ENCODE measurements at regions not wholly inside any gene's neighbourhood (a gene's known extent, or its start where the extent isn't known, plus 50 kb on each side); places are given as distances from the start of the nearest gene placed in this dataset.

DNA sequence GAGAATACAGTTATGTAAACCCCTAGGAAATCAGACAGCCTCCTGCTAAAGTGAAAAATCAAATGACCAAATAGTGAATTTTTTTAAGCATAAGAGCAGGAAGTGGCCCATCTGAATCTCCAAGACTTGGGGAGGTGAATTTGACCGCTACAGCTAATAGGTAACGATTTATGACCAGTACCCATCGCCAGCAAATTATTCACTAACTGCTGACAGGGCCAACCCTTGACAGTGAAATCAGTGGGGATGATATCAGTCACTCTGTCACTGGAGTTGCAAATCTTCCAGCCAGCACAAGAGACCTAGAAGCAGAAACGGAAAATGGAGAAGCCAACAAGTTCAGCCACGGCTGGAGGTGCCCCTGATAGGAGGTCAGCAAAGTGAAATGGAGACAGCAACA lies 164.3 kb upstream of the PIK3C3 start:
- H3K4me2 ChIP-seq (ENCODE audit: insufficient read depth, low read length), result no peak overlapping the region
- H3K4me1 ChIP-seq (ENCODE audit: control insufficient read depth, extremely low read depth, insufficient read depth, low read length), result no peaks in the 10 kb centered on the region
- no peaks in the 10 kb centered on the region for H3K36me3 ChIP-seq (ENCODE audit: control insufficient read depth in 2 of 2, extremely low read depth in 1 of 2, insufficient read depth in 2 of 2, low read length in 2 of 2)
- H3K27ac ChIP-seq (ENCODE audit: insufficient read depth, low read depth, low read length), result no peak overlapping the region
- dilution Hi-C loops (cut with MboI; ENCODE audit: extremely low pct_ligation_motif_present, low sequenced_read_pairs), result no loop called here
- H3K9me3 ChIP-seq (replicated peaks; ENCODE audit: control insufficient read depth, insufficient read depth, low read length), result no peaks in the 10 kb centered on the region
- no peaks in the 10 kb centered on the region for H3K27me3 ChIP-seq (ENCODE audit: control insufficient read depth in 2 of 2, insufficient read depth in 2 of 2, low read length in 2 of 2)
- H3K9me1 ChIP-seq (replicated peaks; ENCODE audit: control insufficient read depth, extremely low read depth, insufficient read depth, low read length), result no peaks in the 10 kb centered on the region
- no peaks in the 10 kb centered on the region for H3K79me2 ChIP-seq (ENCODE audit: control insufficient read depth, insufficient read depth, low read length)
- FAIRE-seq (no peak), DNase-seq (ENCODE audit: low read depth, low spot score) (no peak)
- H2AFZ ChIP-seq (ENCODE audit: low read depth, low read length), result no peak overlapping the region
- ChIA-PET POLR2A (no interaction called here), CTCF (no interaction called here)
- no peak overlapping the region for H3K9ac ChIP-seq (replicated peaks; ENCODE audit: extremely low read depth, insufficient read depth, low read length)
- intact Hi-C loops (cut with micrococcal nuclease), result no loop called here
- TF ChIP-seq EZH2 (IDR thresholded peaks at IDR 0.05; ENCODE audit: borderline replicate concordance, low read depth, low read length, severe bottlenecking) (no peak), MYC (IDR thresholded peaks at IDR 0.05; ENCODE audit: low read depth, low read length) (no peak), POLR2A (IDR thresholded peaks at IDR 0.05; ENCODE audit: low read depth, low read length) (no peak), MAX (IDR thresholded peaks at IDR 0.05; ENCODE audit: insufficient read depth, insufficient read length) (no peak), GATA2 (IDR thresholded peaks at IDR 0.05; ENCODE audit: insufficient read depth, insufficient read length, low read depth, low read length) (no peak), POLR2AphosphoS5 (IDR thresholded peaks at IDR 0.05; ENCODE audit: insufficient read depth, low read depth, low read length) (no peak), JUN (IDR thresholded peaks at IDR 0.05; ENCODE audit: borderline replicate concordance, insufficient read depth, insufficient read length, low read depth) (no peak)
- TF ChIP-seq, protein P1, sequence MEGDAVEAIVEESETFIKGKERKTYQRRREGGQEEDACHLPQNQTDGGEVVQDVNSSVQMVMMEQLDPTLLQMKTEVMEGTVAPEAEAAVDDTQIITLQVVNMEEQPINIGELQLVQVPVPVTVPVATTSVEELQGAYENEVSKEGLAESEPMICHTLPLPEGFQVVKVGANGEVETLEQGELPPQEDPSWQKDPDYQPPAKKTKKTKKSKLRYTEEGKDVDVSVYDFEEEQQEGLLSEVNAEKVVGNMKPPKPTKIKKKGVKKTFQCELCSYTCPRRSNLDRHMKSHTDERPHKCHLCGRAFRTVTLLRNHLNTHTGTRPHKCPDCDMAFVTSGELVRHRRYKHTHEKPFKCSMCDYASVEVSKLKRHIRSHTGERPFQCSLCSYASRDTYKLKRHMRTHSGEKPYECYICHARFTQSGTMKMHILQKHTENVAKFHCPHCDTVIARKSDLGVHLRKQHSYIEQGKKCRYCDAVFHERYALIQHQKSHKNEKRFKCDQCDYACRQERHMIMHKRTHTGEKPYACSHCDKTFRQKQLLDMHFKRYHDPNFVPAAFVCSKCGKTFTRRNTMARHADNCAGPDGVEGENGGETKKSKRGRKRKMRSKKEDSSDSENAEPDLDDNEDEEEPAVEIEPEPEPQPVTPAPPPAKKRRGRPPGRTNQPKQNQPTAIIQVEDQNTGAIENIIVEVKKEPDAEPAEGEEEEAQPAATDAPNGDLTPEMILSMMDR (IDR thresholded peaks at IDR 0.05; ENCODE audit: extremely low read depth in 1 of 2, insufficient read depth in 1 of 2, low read depth in 1 of 2, low read length in 2 of 2), result no peak
- BruUV-seq (replicated peaks), result no TSS peak
- H4K20me1 ChIP-seq (replicated peaks; ENCODE audit: control insufficient read depth, extremely low read depth, insufficient read depth, low read length), result no peaks in the 10 kb centered on the region
- no peak overlapping the region for H3K4me3 ChIP-seq (replicated peaks in 1 of 3; ENCODE audit: insufficient read depth in 1 of 3, low read depth in 1 of 3, low read length in 3 of 3)

Data from endothelial cell of umbilical vein (primary cell).